GM12872 (cell line): ENCODE measurements at regions not wholly inside any gene's neighbourhood (a gene's known extent, or its start where the extent isn't known, plus 50 kb on each side); places are given as distances from the start of the nearest gene placed in this dataset.
A peak's percentile ranks its signal among the peaks of the same experiment; 100 is the strongest.

ENCODE experiments used
- CTCF ChIP-seq: IDR thresholded peaks from 3 replicates; pipeline ENCODE4 v1.5.1; 2011; ENCODE audit warnings: low read depth, mild to moderate bottlenecking, low read length, moderate library complexity; ENCODE audit not compliant: insufficient read depth

- no peak for TF ChIP-seq CTCF
Observed at GRCh38 chr4:65917486-65917885, 247.2 kb upstream of the EPHA5 start.

GRCh38 chr4:65911720-65912119, 241.4 kb upstream of the EPHA5 start:
- no peak for TF ChIP-seq CTCF

- no peak for TF ChIP-seq CTCF
Observed at GRCh38 chr4:65893957-65894755, 223.9 kb upstream of the EPHA5 start.

- no peak for TF ChIP-seq CTCF
Observed at GRCh38 chr4:65893271-65893670, 223.0 kb upstream of the EPHA5 start.

GRCh38 chr4:65880594-65880993, 210.3 kb upstream of the EPHA5 start:
- no peak for TF ChIP-seq CTCF

GRCh38 chr4:65868096-65868824, 198.0 kb upstream of the EPHA5 start:
- no peak for TF ChIP-seq CTCF

GRCh38 chr4:65865489-65865888, 195.2 kb upstream of the EPHA5 start:
- TF ChIP-seq CTCF, result peak; percentile 44; the same call in 2 of the 3 replicates
